HL-60 (cell line): ENCODE measurements at regions not wholly inside any gene's neighbourhood (a gene's known extent, or its start where the extent isn't known, plus 50 kb on each side); places are given as distances from the start of the nearest gene placed in this dataset.

Experiments used
- CTCF ChIP-seq: IDR thresholded peaks from one replicate; pipeline ENCODE4 v1.5.1; 2011; ENCODE audit warnings: low read length, control low read depth, inconsistent platforms; ENCODE audit not compliant: insufficient read depth
- GABPA ChIP-seq: IDR thresholded peaks from 2 replicates; pipeline ENCODE4 v1.6.1; 2012; ENCODE audit warnings: low read depth
- POLR2AphosphoS5 ChIP-seq: IDR thresholded peaks from 2 replicates; pipeline ENCODE4 v1.6.1; 2012; ENCODE audit warnings: low read depth
- SPI1 ChIP-seq: IDR thresholded peaks from 2 replicates; pipeline ENCODE4 v1.6.1; 2012; ENCODE audit warnings: low read depth, mild to moderate bottlenecking, borderline replicate concordance
- TF ChIP-seq, protein P1 (sequence below): IDR thresholded peaks from 2 replicates; pipeline ENCODE4 v1.6.1; 2012; ENCODE audit warnings: low read depth; ENCODE audit not compliant: insufficient replicate concordance

DNA sequence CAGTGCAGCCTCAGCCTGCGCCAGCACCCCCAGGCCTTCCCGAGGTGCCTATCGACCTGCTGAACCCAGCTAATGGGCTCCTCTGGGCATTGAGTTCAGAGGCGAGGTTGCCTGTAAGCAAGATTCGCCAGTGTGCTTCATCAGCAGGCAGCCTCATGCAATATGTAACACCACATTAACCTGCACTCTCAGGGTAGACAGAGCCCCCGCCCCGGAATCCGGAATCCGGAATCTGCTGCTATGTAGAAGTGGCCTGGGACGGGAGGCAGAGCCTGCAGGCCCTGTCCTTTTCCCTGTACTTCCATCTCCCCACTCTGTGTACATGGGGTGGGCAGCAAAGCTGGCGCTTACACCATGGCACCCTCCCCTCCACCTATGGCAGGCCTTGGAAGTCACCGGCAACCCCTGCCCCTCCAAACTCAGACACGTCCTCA is 83.9 kb upstream of the RET start:
- TF ChIP-seq CTCF = no peak
- TF ChIP-seq, protein P1, sequence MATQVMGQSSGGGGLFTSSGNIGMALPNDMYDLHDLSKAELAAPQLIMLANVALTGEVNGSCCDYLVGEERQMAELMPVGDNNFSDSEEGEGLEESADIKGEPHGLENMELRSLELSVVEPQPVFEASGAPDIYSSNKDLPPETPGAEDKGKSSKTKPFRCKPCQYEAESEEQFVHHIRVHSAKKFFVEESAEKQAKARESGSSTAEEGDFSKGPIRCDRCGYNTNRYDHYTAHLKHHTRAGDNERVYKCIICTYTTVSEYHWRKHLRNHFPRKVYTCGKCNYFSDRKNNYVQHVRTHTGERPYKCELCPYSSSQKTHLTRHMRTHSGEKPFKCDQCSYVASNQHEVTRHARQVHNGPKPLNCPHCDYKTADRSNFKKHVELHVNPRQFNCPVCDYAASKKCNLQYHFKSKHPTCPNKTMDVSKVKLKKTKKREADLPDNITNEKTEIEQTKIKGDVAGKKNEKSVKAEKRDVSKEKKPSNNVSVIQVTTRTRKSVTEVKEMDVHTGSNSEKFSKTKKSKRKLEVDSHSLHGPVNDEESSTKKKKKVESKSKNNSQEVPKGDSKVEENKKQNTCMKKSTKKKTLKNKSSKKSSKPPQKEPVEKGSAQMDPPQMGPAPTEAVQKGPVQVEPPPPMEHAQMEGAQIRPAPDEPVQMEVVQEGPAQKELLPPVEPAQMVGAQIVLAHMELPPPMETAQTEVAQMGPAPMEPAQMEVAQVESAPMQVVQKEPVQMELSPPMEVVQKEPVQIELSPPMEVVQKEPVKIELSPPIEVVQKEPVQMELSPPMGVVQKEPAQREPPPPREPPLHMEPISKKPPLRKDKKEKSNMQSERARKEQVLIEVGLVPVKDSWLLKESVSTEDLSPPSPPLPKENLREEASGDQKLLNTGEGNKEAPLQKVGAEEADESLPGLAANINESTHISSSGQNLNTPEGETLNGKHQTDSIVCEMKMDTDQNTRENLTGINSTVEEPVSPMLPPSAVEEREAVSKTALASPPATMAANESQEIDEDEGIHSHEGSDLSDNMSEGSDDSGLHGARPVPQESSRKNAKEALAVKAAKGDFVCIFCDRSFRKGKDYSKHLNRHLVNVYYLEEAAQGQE = no peak
- TF ChIP-seq POLR2AphosphoS5 = no peak
- TF ChIP-seq SPI1 = no peak
- TF ChIP-seq GABPA = no peak
